Liver (tissue), 8 donors: ENCODE measurements at regions not wholly inside any gene's neighbourhood (a gene's known extent, or its start where the extent isn't known, plus 50 kb on each side); places are given as distances from the start of the nearest gene placed in this dataset.

Experiments used
- DNase-seq: peaks from one replicate; pipeline ENCODE4 v3.0.0-alpha.2; 2017; ENCODE audit warnings: low spot score
- H3K27ac ChIP-seq, 2 donors: one replicate each; pipeline ENCODE4 v1.7.0; 2013; ENCODE audit warnings: inconsistent platforms in 2 of 2, low read length in 2 of 2, control low read depth in 1 of 2, low read depth in 1 of 2, mild to moderate bottlenecking in 1 of 2
- H3K27me3 ChIP-seq, 4 donors: one replicate each; pipeline versions ENCODE4 v1.6.1 to v1.7.0; 2013; ENCODE audit warnings: low read length in 3 of 4, inconsistent platforms in 1 of 4, mild to moderate bottlenecking in 1 of 4, moderate library complexity in 1 of 4; ENCODE audit not compliant: control insufficient read depth in 4 of 4, insufficient read depth in 4 of 4
- H3K36me3 ChIP-seq, 4 donors: one replicate each; pipeline versions ENCODE4 v1.6.1 to v1.7.0; 2013; ENCODE audit warnings: low read length in 3 of 4, mild to moderate bottlenecking in 3 of 4, low read depth in 1 of 4, moderate library complexity in 1 of 4; ENCODE audit not compliant: control insufficient read depth in 4 of 4, insufficient read depth in 3 of 4
- H3K4me1 ChIP-seq, 4 donors: one replicate each; pipeline versions ENCODE4 v1.6.1 to v1.7.0; 2013; ENCODE audit warnings: low read length in 3 of 4, mild to moderate bottlenecking in 3 of 4, moderate library complexity in 1 of 4; ENCODE audit not compliant: control insufficient read depth in 4 of 4, insufficient read depth in 4 of 4
- H3K4me3 ChIP-seq, 3 donors: one replicate each; pipeline versions ENCODE4 v1.6.1 to v1.7.0; 2013; ENCODE audit warnings: low read length in 3 of 3, control low read depth in 1 of 3, low read depth in 1 of 3, mild to moderate bottlenecking in 1 of 3
- H3K9ac ChIP-seq, 2 donors: one replicate each; pipeline ENCODE4 v1.7.0; 2013; ENCODE audit warnings: low read length in 2 of 2, mild to moderate bottlenecking in 2 of 2, moderate library complexity in 2 of 2, control low read depth in 1 of 2, low read depth in 1 of 2
- H3K9me3 ChIP-seq, 4 donors: one replicate each; pipeline versions ENCODE4 v1.6.1 to v1.7.0; 2013; ENCODE audit warnings: low read length in 3 of 4; ENCODE audit not compliant: control insufficient read depth in 4 of 4
- EGR1 ChIP-seq, 2 donors: IDR thresholded peaks; 2 replicates each; pipeline ENCODE4 v1.6.1; 2016 to 2018; ENCODE audit warnings: antibody characterized with exemption in 2 of 2, low read depth in 2 of 2
- FOXA1 ChIP-seq: IDR thresholded peaks from 2 replicates; pipeline ENCODE4 v1.6.1; 2016; ENCODE audit warnings: antibody characterized with exemption
- FOXA2 ChIP-seq: IDR thresholded peaks from 2 replicates; pipeline ENCODE4 v1.6.1; 2016; ENCODE audit warnings: antibody characterized with exemption
- GABPA ChIP-seq, 2 donors: IDR thresholded peaks in 1 of 2; conservative IDR thresholded peaks in 1 of 2; 2 replicates each; pipeline ENCODE4 v1.6.1; 2016; ENCODE audit warnings: antibody characterized with exemption in 2 of 2, mild to moderate bottlenecking in 1 of 2, moderate library complexity in 1 of 2
- HNF4A ChIP-seq, 2 donors: conservative IDR thresholded peaks; 2 replicates each; pipeline ENCODE4 v1.6.1; 2016; ENCODE audit warnings: antibody characterized with exemption in 2 of 2, mild to moderate bottlenecking in 2 of 2
- HNF4G ChIP-seq: IDR thresholded peaks from 2 replicates; pipeline ENCODE4 v1.6.1; 2016; ENCODE audit warnings: antibody characterized with exemption
- JUND ChIP-seq, 2 donors: IDR thresholded peaks; 2 replicates each; pipeline ENCODE4 v1.6.1; 2016; ENCODE audit warnings: antibody characterized with exemption in 2 of 2
- NR2F2 ChIP-seq: IDR thresholded peaks from 2 replicates; pipeline ENCODE4 v1.6.1; 2016; ENCODE audit warnings: antibody characterized with exemption
- RAD21 ChIP-seq, 2 donors: IDR thresholded peaks; 2 replicates each; pipeline ENCODE4 v1.6.1; 2016; ENCODE audit warnings: antibody characterized with exemption in 2 of 2, mild to moderate bottlenecking in 2 of 2
- REST ChIP-seq: IDR thresholded peaks from 2 replicates; pipeline ENCODE4 v1.6.1; 2016; ENCODE audit warnings: antibody characterized with exemption, mild to moderate bottlenecking
- RXRA ChIP-seq, 2 donors: IDR thresholded peaks; 2 replicates each; pipeline ENCODE4 v1.6.1; 2017 to 2018; ENCODE audit warnings: antibody characterized with exemption in 2 of 2, mild to moderate bottlenecking in 1 of 2
- SP1 ChIP-seq: IDR thresholded peaks from 2 replicates; pipeline ENCODE4 v1.6.1; 2018; ENCODE audit warnings: antibody characterized with exemption, mild to moderate bottlenecking
- TAF1 ChIP-seq: conservative IDR thresholded peaks from 2 replicates; pipeline ENCODE4 v1.6.1; 2016; ENCODE audit warnings: antibody characterized with exemption, mild to moderate bottlenecking
- YY1 ChIP-seq: IDR thresholded peaks from 2 replicates; pipeline ENCODE4 v1.6.1; 2016; ENCODE audit warnings: antibody characterized with exemption, mild to moderate bottlenecking
- WGBS: extraction: QIAGEN DNeasy Blood & Tissue Kit; methylation state at CpG from one replicate; pipeline ENCODE4 v1.1.7; 2013; 5-methylcytosine and 5-hydroxymethylcytosine counted together
- TF ChIP-seq, protein P1 (sequence below): IDR thresholded peaks from 2 replicates; pipeline ENCODE4 v1.6.1; 2016; ENCODE audit warnings: antibody characterized with exemption
- TF ChIP-seq, protein P2 (sequence below): IDR thresholded peaks from 2 replicates; pipeline ENCODE4 v1.6.1; 2016; ENCODE audit warnings: antibody characterized with exemption
- TF ChIP-seq, protein P3 (sequence below): fragments of 150-350 bp; IDR thresholded peaks from 2 replicates; pipeline ENCODE4 v1.5.1; 2017; ENCODE audit warnings: improper control_type of control experiment, low read depth, low read length; ENCODE audit not compliant: missing input control
- TF ChIP-seq, protein P4 (sequence below): IDR thresholded peaks from 2 replicates; pipeline ENCODE4 v1.6.1; 2016; ENCODE audit warnings: antibody characterized with exemption
- donor health status: healthy.
- donor health status: healthy.
- donor health status: healthy.
- donor health status: healthy.
- donor health status: healthy.

DNA sequence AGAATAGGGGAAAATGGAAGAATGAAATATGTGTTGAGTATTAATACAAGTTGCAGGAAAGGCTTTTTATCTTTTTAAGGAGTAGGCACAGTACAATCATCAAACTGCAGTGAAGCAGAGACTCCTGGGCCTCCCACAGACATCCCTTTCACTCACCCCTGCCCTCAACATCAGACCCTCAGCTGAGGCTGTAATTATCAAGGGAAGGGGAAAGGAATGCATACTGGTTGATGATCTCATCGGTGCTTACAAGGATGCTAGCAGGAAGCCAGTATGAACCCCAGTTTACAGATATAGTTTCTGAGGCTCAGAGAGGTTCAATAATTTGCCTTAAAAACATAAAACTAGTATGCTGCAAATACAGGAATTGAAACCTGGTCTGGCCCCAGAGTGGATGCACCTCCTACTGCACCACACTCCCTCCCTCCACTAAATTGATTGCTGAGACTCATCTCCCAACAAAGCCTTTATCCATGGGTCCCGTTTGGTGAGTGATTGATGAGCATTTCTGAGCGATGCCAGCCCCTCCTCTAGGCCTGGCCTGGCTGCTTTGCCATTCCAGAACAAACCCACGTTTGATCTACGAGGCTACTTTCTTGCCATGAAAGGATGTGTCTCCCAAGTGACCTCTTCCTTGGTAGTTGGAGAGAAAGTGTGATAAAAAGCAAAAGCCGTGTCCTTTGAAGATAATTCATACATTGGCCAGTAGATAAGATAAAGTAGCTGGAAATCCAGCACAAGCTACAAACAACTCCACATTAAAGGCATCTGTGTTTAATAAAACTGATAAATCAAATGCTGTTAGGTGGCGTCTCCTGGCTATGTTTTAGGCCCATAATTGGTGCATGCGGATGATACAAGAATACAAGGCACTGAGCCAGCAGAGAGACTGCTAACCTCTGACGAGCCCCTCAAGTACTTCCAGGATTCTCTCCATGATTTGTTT, 233.9 kb upstream of the CAMK1G start:
- Histone ChIP-seq H3K4me3 (no peak overlapping the region), H3K27ac (no peak overlapping the region), H3K9ac (no peak overlapping the region), H3K4me1 (no peaks in the 10 kb centered on the region), H3K27me3 (peaks cover 0 to 3% (median 1%) of the 10 kb centered on the region in 4 donors), H3K36me3 (no peaks in the 10 kb centered on the region), H3K9me3 (peaks cover 0 to 3% (median 0%) of the 10 kb centered on the region in 4 donors)
- WGBS, result 62% methylated on average over 9 of the region's 9 CpGs
- TF ChIP-seq, protein P1, sequence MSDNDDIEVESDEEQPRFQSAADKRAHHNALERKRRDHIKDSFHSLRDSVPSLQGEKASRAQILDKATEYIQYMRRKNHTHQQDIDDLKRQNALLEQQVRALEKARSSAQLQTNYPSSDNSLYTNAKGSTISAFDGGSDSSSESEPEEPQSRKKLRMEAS, result no peak
- TF ChIP-seq HNF4A (conservative IDR thresholded peaks at IDR 0.05) (no peak), YY1 (no peak), RXRA (IDR thresholded peaks at IDR 0.05) (no peak), RAD21 (IDR thresholded peaks at IDR 0.05) (no peak), HNF4G (no peak), EGR1 (IDR thresholded peaks at IDR 0.05; ENCODE audit: low read depth in 2 of 2) (no peak), TAF1 (no peak), NR2F2 (no peak), JUND (IDR thresholded peaks at IDR 0.05) (no peak), SP1 (no peak), FOXA2 (no peak), GABPA (IDR thresholded peaks at IDR 0.05 in 1 of 2, conservative IDR thresholded peaks at IDR 0.05 in 1 of 2) (no peak)
- TF ChIP-seq, protein P2, sequence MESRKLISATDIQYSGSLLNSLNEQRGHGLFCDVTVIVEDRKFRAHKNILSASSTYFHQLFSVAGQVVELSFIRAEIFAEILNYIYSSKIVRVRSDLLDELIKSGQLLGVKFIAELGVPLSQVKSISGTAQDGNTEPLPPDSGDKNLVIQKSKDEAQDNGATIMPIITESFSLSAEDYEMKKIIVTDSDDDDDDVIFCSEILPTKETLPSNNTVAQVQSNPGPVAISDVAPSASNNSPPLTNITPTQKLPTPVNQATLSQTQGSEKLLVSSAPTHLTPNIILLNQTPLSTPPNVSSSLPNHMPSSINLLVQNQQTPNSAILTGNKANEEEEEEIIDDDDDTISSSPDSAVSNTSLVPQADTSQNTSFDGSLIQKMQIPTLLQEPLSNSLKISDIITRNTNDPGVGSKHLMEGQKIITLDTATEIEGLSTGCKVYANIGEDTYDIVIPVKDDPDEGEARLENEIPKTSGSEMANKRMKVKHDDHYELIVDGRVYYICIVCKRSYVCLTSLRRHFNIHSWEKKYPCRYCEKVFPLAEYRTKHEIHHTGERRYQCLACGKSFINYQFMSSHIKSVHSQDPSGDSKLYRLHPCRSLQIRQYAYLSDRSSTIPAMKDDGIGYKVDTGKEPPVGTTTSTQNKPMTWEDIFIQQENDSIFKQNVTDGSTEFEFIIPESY, result no peak
- TF ChIP-seq, protein P3, sequence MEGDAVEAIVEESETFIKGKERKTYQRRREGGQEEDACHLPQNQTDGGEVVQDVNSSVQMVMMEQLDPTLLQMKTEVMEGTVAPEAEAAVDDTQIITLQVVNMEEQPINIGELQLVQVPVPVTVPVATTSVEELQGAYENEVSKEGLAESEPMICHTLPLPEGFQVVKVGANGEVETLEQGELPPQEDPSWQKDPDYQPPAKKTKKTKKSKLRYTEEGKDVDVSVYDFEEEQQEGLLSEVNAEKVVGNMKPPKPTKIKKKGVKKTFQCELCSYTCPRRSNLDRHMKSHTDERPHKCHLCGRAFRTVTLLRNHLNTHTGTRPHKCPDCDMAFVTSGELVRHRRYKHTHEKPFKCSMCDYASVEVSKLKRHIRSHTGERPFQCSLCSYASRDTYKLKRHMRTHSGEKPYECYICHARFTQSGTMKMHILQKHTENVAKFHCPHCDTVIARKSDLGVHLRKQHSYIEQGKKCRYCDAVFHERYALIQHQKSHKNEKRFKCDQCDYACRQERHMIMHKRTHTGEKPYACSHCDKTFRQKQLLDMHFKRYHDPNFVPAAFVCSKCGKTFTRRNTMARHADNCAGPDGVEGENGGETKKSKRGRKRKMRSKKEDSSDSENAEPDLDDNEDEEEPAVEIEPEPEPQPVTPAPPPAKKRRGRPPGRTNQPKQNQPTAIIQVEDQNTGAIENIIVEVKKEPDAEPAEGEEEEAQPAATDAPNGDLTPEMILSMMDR, result no peak
- DNase-seq, result no peak

DNA sequence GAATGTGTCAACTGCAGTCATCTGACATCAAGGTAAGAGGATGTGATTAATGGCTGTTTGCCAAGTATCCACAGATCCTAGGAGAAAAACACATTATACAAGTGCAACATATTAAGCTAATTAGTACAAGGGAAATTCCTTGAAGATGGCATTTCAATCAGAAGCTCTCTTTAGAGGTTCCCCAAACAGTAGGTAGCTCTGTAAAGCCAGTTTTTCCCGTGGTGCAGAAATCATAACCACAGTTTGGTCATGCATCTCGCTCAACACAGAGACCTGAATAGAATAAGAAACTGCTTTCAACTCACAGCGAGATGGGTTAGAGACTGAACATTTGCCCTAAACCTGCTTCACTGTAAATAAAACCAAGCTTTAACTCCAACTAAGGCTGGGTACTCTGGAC, 230.5 kb upstream of the CAMK1G start:
- H3K4me3 ChIP-seq, result no peak overlapping the region
- H3K9me3 ChIP-seq, result no peaks in the 10 kb centered on the region
- TF ChIP-seq SP1 (no peak), RAD21 (IDR thresholded peaks at IDR 0.05) (no peak), HNF4A (conservative IDR thresholded peaks at IDR 0.05) (no peak), EGR1 (IDR thresholded peaks at IDR 0.05; ENCODE audit: low read depth in 2 of 2) (no peak), NR2F2 (no peak), HNF4G (no peak), YY1 (no peak), TAF1 (no peak), FOXA1 (no peak), RXRA (IDR thresholded peaks at IDR 0.05) (no peak), JUND (IDR thresholded peaks at IDR 0.05) (no peak), REST (no peak), GABPA (IDR thresholded peaks at IDR 0.05 in 1 of 2, conservative IDR thresholded peaks at IDR 0.05 in 1 of 2) (no peak)
- TF ChIP-seq, protein P2, result no peak
- TF ChIP-seq, protein P4, sequence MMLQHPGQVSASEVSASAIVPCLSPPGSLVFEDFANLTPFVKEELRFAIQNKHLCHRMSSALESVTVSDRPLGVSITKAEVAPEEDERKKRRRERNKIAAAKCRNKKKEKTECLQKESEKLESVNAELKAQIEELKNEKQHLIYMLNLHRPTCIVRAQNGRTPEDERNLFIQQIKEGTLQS, result no peak
- TF ChIP-seq, protein P3, result no peak
- no peak overlapping the region for H3K9ac ChIP-seq
- WGBS, result 82% methylated on average over 3 of the region's 3 CpGs
- no peak for DNase-seq
- no peaks in the 10 kb centered on the region for H3K27me3 ChIP-seq
- H3K27ac ChIP-seq, result no peak overlapping the region
- no peaks in the 10 kb centered on the region for H3K36me3 ChIP-seq
- H3K4me1 ChIP-seq, result no peaks in the 10 kb centered on the region
